ENCODE measurements at regions not wholly inside any gene's neighbourhood (a gene's known extent, or its start where the extent isn't known, plus 50 kb on each side); places are given as distances from the start of the nearest gene placed in this dataset.

GRCh38 chr1:199282751-199283305 is 644.0 kb downstream of the PTPRC start:
- no peak for TF ChIP-seq EZH2phosphoT487 (conservative IDR thresholded peaks at IDR 0.05; ENCODE audit: low read length)
- TF ChIP-seq CTCF (IDR thresholded peaks at IDR 0.05; ENCODE audit: insufficient read depth, low read length, poor library complexity, severe bottlenecking): no peak
